Keratinocyte (primary cell): ENCODE measurements at regions not wholly inside any gene's neighbourhood (a gene's known extent, or its start where the extent isn't known, plus 50 kb on each side); places are given as distances from the start of the nearest gene placed in this dataset.
A peak's percentile ranks its signal among the peaks of the same experiment; 100 is the strongest.

ENCODE experiments used
- DNase-seq: peaks from one replicate; pipeline ENCODE4 v3.0.0-alpha.2; 2011; ENCODE audit warnings: low read depth, missing footprints, low spot score
- FAIRE-seq: peaks from 2 replicates; lab custom pipeline; 2011; peaks lifted over from hg19 to GRCh38; lab: Jason Lieb, UNC
- H2AFZ ChIP-seq: 2 replicates; pipeline ENCODE4 v1.6.0; 2012; ENCODE audit warnings: low read length, control low read depth, inconsistent platforms; ENCODE audit not compliant: control insufficient read depth
- H3K27ac ChIP-seq: 2 replicates; pipeline ENCODE4 v1.5.1; 2011; ENCODE audit warnings: low read length; ENCODE audit not compliant: control insufficient read depth, insufficient read depth
- H3K27me3 ChIP-seq: 3 replicates; pipeline ENCODE4 v1.6.0; 2011; ENCODE audit warnings: low read length; ENCODE audit not compliant: control insufficient read depth, insufficient read depth; ENCODE audit errors: extremely low read depth
- H3K36me3 ChIP-seq, 2 experiments: 2 replicates in 1 of 2; 3 replicates in 1 of 2; pipeline ENCODE4 v1.5.1; 2011; ENCODE audit warnings: low read length in 2 of 2, mild to moderate bottlenecking in 1 of 2; ENCODE audit not compliant: control insufficient read depth in 2 of 2, insufficient read depth in 2 of 2; ENCODE audit errors: extremely low read depth in 1 of 2
- H3K4me1 ChIP-seq: 3 replicates; pipeline ENCODE4 v1.5.1; 2011; ENCODE audit warnings: low read length; ENCODE audit not compliant: control insufficient read depth, insufficient read depth; ENCODE audit errors: extremely low read depth
- H3K4me2 ChIP-seq: 3 replicates; pipeline ENCODE4 v1.6.0; 2011; ENCODE audit warnings: low read depth, low read length; ENCODE audit not compliant: control insufficient read depth, insufficient read depth; ENCODE audit errors: extremely low read depth
- H3K4me3 ChIP-seq, 3 experiments: fragments of 200-600 bp in 1 of 3; sonication (generic) in 1 of 3; 2 replicates in 2 of 3; 3 replicates in 1 of 3; pipeline ENCODE4 v1.5.1; 2011 to 2016; ENCODE audit warnings: low read length in 3 of 3, mild to moderate bottlenecking in 3 of 3, control low read depth in 2 of 3, inconsistent platforms in 1 of 3, low read depth in 1 of 3, mixed read lengths in 1 of 3, mixed run types in 1 of 3, moderate library complexity in 1 of 3; ENCODE audit not compliant: control insufficient read depth in 2 of 3, insufficient read depth in 2 of 3; ENCODE audit errors: extremely low read depth in 1 of 3
- H3K79me2 ChIP-seq: 2 replicates; pipeline ENCODE4 v1.6.0; 2012; ENCODE audit warnings: low read length; ENCODE audit not compliant: control insufficient read depth, insufficient read depth
- H3K9ac ChIP-seq: 3 replicates; pipeline ENCODE4 v1.6.0; 2011; ENCODE audit warnings: low read length; ENCODE audit not compliant: control insufficient read depth, insufficient read depth; ENCODE audit errors: extremely low read depth
- H3K9me1 ChIP-seq: 3 replicates; pipeline ENCODE4 v1.6.0; 2011; ENCODE audit warnings: low read length; ENCODE audit not compliant: control insufficient read depth, insufficient read depth; ENCODE audit errors: extremely low read depth
- H3K9me3 ChIP-seq: 2 replicates; pipeline ENCODE4 v1.5.1; 2012; ENCODE audit warnings: low read depth, low read length; ENCODE audit not compliant: control insufficient read depth
- H4K20me1 ChIP-seq: 3 replicates; pipeline ENCODE4 v1.6.0; 2011; ENCODE audit warnings: low read length; ENCODE audit not compliant: control insufficient read depth, insufficient read depth; ENCODE audit errors: extremely low read depth
- EZH2 ChIP-seq: IDR thresholded peaks from one replicate; pipeline ENCODE4 v1.6.1; 2012; ENCODE audit warnings: inconsistent platforms, mild to moderate bottlenecking, low read length, moderate library complexity
- dilution Hi-C: fragments of 300-500 bp; cut with MboI; formaldehyde crosslinking; loops from one replicate; pipeline ENCODE4 v1.7.0; 2020; ENCODE audit warnings: low sequenced_read_pairs; ENCODE audit not compliant: extremely low pct_ligation_motif_present
- TF ChIP-seq, protein P1 (sequence below), 3 experiments: IDR thresholded peaks in 1 of 3; conservative IDR thresholded peaks in 1 of 3; optimal IDR thresholded peaks in 1 of 3; 2 replicates in 2 of 3; 3 replicates in 1 of 3; pipeline versions ENCODE3 to v1.5.1; 2011; ENCODE audit warnings: low read length in 3 of 3, mild to moderate bottlenecking in 3 of 3, moderate library complexity in 2 of 3, control low read depth in 1 of 3, inconsistent platforms in 1 of 3; ENCODE audit not compliant: insufficient read depth in 2 of 3; ENCODE audit errors: extremely low read depth in 1 of 3

DNA sequence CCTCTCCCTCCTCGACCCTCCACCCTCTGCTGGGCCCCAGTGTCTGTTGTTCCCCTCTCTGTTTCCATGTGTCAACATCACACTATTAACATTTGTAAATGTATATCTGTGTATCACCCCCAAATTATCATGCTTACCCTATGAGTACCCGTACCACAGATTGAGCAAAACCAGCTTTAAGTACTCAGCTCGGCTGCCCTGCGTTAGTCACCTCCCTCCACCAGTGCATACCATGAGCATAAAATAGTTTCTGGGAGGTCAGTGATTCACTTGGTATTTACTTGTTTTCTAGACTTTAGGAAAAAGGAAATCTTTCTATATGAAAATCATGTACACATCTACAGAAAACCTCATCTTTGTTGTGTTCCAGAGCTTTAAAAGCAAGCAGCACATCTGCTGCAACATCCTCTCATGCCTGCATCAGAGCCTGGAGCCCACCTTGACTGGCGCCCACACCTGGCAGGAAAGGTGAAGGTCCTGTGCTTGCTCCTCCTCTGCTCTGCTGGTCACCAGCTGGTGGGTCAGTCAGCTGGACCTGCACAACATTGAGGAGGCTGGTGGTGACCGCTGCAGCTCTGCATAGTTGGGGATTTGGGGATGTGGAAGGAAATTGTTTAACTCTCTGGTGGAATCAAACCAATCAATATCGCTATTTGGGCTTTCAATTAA lies 214.4 kb upstream of the KLF3 start:
- H3K9me1 ChIP-seq, result no peaks in the 10 kb centered on the region
- H3K27ac ChIP-seq, result no peak overlapping the region
- H3K36me3 ChIP-seq, result no peaks in the 10 kb centered on the region
- DNase-seq (no peak), FAIRE-seq (no peak)
- H3K4me1 ChIP-seq, result no peaks in the 10 kb centered on the region
- dilution Hi-C loops, result no loop called here
- H3K27me3 ChIP-seq, result no peaks in the 10 kb centered on the region
- H3K79me2 ChIP-seq, result no peaks in the 10 kb centered on the region
- H3K4me3 ChIP-seq, result no peak overlapping the region
- no peaks in the 10 kb centered on the region for H4K20me1 ChIP-seq
- H3K9me3 ChIP-seq, result no peaks in the 10 kb centered on the region
- no peak overlapping the region for H2AFZ ChIP-seq
- no peak overlapping the region for H3K9ac ChIP-seq
- TF ChIP-seq EZH2, result no peak
- TF ChIP-seq, protein P1, sequence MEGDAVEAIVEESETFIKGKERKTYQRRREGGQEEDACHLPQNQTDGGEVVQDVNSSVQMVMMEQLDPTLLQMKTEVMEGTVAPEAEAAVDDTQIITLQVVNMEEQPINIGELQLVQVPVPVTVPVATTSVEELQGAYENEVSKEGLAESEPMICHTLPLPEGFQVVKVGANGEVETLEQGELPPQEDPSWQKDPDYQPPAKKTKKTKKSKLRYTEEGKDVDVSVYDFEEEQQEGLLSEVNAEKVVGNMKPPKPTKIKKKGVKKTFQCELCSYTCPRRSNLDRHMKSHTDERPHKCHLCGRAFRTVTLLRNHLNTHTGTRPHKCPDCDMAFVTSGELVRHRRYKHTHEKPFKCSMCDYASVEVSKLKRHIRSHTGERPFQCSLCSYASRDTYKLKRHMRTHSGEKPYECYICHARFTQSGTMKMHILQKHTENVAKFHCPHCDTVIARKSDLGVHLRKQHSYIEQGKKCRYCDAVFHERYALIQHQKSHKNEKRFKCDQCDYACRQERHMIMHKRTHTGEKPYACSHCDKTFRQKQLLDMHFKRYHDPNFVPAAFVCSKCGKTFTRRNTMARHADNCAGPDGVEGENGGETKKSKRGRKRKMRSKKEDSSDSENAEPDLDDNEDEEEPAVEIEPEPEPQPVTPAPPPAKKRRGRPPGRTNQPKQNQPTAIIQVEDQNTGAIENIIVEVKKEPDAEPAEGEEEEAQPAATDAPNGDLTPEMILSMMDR (optimal IDR thresholded peaks at IDR 0.05 in 1 of 3, IDR thresholded peaks at IDR 0.05 in 1 of 3, conservative IDR thresholded peaks at IDR 0.05 in 1 of 3; ENCODE audit: extremely low read depth in 1 of 3, insufficient read depth in 2 of 3, low read length in 3 of 3), result peak in 1 of 3 experiments; percentile 13
- H3K4me2 ChIP-seq, result no peak overlapping the region

GRCh38 chr4:38452009-38452408 lies 212.0 kb upstream of the KLF3 start:
- TF ChIP-seq, protein P1 (optimal IDR thresholded peaks at IDR 0.05 in 1 of 3, IDR thresholded peaks at IDR 0.05 in 1 of 3, conservative IDR thresholded peaks at IDR 0.05 in 1 of 3; ENCODE audit: extremely low read depth in 1 of 3, insufficient read depth in 2 of 3, low read length in 3 of 3), result no peak
- TF ChIP-seq EZH2, result no peak
- Histone ChIP-seq H3K4me3 (no peak overlapping the region), H3K27me3 (no peaks in the 10 kb centered on the region), H3K36me3 (no peaks in the 10 kb centered on the region), H4K20me1 (no peaks in the 10 kb centered on the region), H3K27ac (no peak overlapping the region), H3K9me1 (no peaks in the 10 kb centered on the region), H3K79me2 (no peaks in the 10 kb centered on the region), H3K9ac (no peak overlapping the region), H3K4me2 (no peak overlapping the region), H3K9me3 (no peaks in the 10 kb centered on the region), H2AFZ (no peak overlapping the region), H3K4me1 (no peaks in the 10 kb centered on the region)
- dilution Hi-C loops, result no loop called here
- FAIRE-seq, result no peak
- DNase-seq, result no peak
